ENCODE measurements at regions not wholly inside any gene's neighbourhood (a gene's known extent, or its start where the extent isn't known, plus 50 kb on each side); places are given as distances from the start of the nearest gene placed in this dataset.

GRCh38 chr11:134957540-134958335 lies 545.7 kb upstream of the B3GAT1 start:
- TF ChIP-seq SREBF2 (CRISPR knock-in tag; IDR thresholded peaks at IDR 0.05): no peak
- no peak for TF ChIP-seq NFE2 (IDR thresholded peaks at IDR 0.05; ENCODE audit: low read depth)
- TF ChIP-seq POLR2A (conservative IDR thresholded peaks at IDR 0.05): no peak
- no peak for TF ChIP-seq ZFX (CRISPR knock-in tag; IDR thresholded peaks at IDR 0.05)
- no peak for TF ChIP-seq RCOR1 (IDR thresholded peaks at IDR 0.05; ENCODE audit: borderline replicate concordance in 1 of 2, low read depth in 2 of 2, low read length in 2 of 2)
